Hepatocyte (in vitro differentiated cells): ENCODE measurements at regions not wholly inside any gene's neighbourhood (a gene's known extent, or its start where the extent isn't known, plus 50 kb on each side); places are given as distances from the start of the nearest gene placed in this dataset.

Source experiments
- DNase-seq: peaks from one replicate; pipeline ENCODE4 v3.0.0-alpha.2; 2016; ENCODE audit warnings: low spot score
- H2AFZ ChIP-seq: fragments of 200-600 bp; sonication (generic); 2 replicates; pipeline ENCODE4 v1.6.0; 2016; ENCODE audit warnings: antibody characterized with exemption, mild to moderate bottlenecking
- H3K27ac ChIP-seq: fragments of 200-600 bp; sonication (generic); 2 replicates; pipeline ENCODE4 v1.5.1; 2016; ENCODE audit warnings: mild to moderate bottlenecking
- H3K27me3 ChIP-seq: fragments of 200-600 bp; sonication (generic); 2 replicates; pipeline ENCODE4 v1.6.1; 2016
- H3K36me3 ChIP-seq: fragments of 200-600 bp; sonication (generic); replicated peaks from 2 replicates; pipeline ENCODE4 v1.5.1; 2016; ENCODE audit warnings: low read depth; ENCODE audit not compliant: insufficient read depth
- H3K4me1 ChIP-seq: fragments of 200-600 bp; sonication (generic); 2 replicates; pipeline ENCODE4 v1.5.1; 2016; ENCODE audit warnings: mild to moderate bottlenecking, moderate library complexity; ENCODE audit not compliant: insufficient read depth
- H3K4me2 ChIP-seq: fragments of 200-600 bp; sonication (generic); 2 replicates; pipeline ENCODE4 v1.6.0; 2016
- H3K4me3 ChIP-seq: fragments of 200-600 bp; sonication (generic); 2 replicates; pipeline ENCODE4 v1.5.1; 2016; ENCODE audit warnings: mild to moderate bottlenecking
- H3K79me2 ChIP-seq: fragments of 200-600 bp; sonication (generic); 2 replicates; pipeline ENCODE4 v1.6.0; 2017; ENCODE audit warnings: mild to moderate bottlenecking
- H3K9me2 ChIP-seq: fragments of 200-600 bp; sonication (generic); replicated peaks from 2 replicates; pipeline ENCODE4 v1.6.0; 2017; ENCODE audit warnings: mild to moderate bottlenecking; ENCODE audit not compliant: insufficient read depth
- H3K9me3 ChIP-seq: fragments of 200-600 bp; sonication (generic); 2 replicates; pipeline ENCODE4 v1.5.1; 2016; ENCODE audit warnings: low read depth, mild to moderate bottlenecking
- H4K20me1 ChIP-seq: fragments of 200-600 bp; sonication (generic); 2 replicates; pipeline ENCODE4 v1.6.0; 2016; ENCODE audit warnings: mild to moderate bottlenecking; ENCODE audit not compliant: insufficient read depth, poor library complexity, severe bottlenecking
- CTCF ChIP-seq: fragments of 200-600 bp; sonication (generic); IDR thresholded peaks from 2 replicates; pipeline ENCODE4 v1.5.1; 2016; ENCODE audit warnings: antibody characterized with exemption, mild to moderate bottlenecking; ENCODE audit not compliant: poor library complexity
- EZH2 ChIP-seq: fragments of 200-600 bp; sonication (generic); IDR thresholded peaks from 2 replicates; pipeline ENCODE4 v1.6.1; 2016; ENCODE audit warnings: antibody characterized with exemption, mild to moderate bottlenecking, borderline replicate concordance
- EZH2phosphoT487 ChIP-seq: fragments of 200-600 bp; sonication (generic); IDR thresholded peaks from one replicate; pipeline ENCODE4 v1.6.1; 2018; ENCODE audit warnings: antibody characterized with exemption, mild to moderate bottlenecking, low read depth, moderate library complexity; ENCODE audit not compliant: unreplicated experiment, severe bottlenecking
- WGBS: methylation state at CpG from one replicate; pipeline ENCODE4 v1.1.6; 2016; ENCODE audit warnings: low lambda C conversion rate; ENCODE audit errors: missing lambda C conversion rate; 5-methylcytosine and 5-hydroxymethylcytosine counted together

GRCh38 chr1:83689921-83690868 lies 308.7 kb downstream of the TTLL7 start:
- no peaks in the 10 kb centered on the region for H3K9me3 ChIP-seq
- no peaks in the 10 kb centered on the region for H3K36me3 ChIP-seq
- no peaks in the 10 kb centered on the region for H4K20me1 ChIP-seq
- no peak overlapping the region for H2AFZ ChIP-seq
- no peak for TF ChIP-seq CTCF
- no peak for TF ChIP-seq EZH2phosphoT487
- TF ChIP-seq EZH2, result no peak
- H3K79me2 ChIP-seq, result no peaks in the 10 kb centered on the region
- peaks cover 21% of the 10 kb centered on the region for H3K4me1 ChIP-seq
- 81% methylated on average over 6 of the region's 6 CpGs for WGBS
- no peak overlapping the region for H3K27ac ChIP-seq
- H3K4me3 ChIP-seq, result no peak overlapping the region
- H3K4me2 ChIP-seq, result no peak overlapping the region
- no peaks in the 10 kb centered on the region for H3K27me3 ChIP-seq
- DNase-seq, result no peak
- no peaks in the 10 kb centered on the region for H3K9me2 ChIP-seq

- no peaks in the 10 kb centered on the region for H3K4me1 ChIP-seq
- no peaks in the 10 kb centered on the region for H3K9me3 ChIP-seq
- no peak for TF ChIP-seq EZH2phosphoT487
- no peak for TF ChIP-seq EZH2
- no peak for TF ChIP-seq CTCF
- no peak overlapping the region for H3K4me3 ChIP-seq
- 98% methylated on average over 2 of the region's 2 CpGs for WGBS
- DNase-seq, result no peak
- H3K27me3 ChIP-seq, result no peaks in the 10 kb centered on the region
- no peak overlapping the region for H3K27ac ChIP-seq
- no peaks in the 10 kb centered on the region for H3K79me2 ChIP-seq
- no peak overlapping the region for H3K4me2 ChIP-seq
- H3K36me3 ChIP-seq, result no peaks in the 10 kb centered on the region
- H4K20me1 ChIP-seq, result no peaks in the 10 kb centered on the region
- no peaks in the 10 kb centered on the region for H3K9me2 ChIP-seq
- no peak overlapping the region for H2AFZ ChIP-seq
Measured at GRCh38 chr1:83682132-83682531, 316.8 kb downstream of the TTLL7 start.

GRCh38 chr1:83676106-83676505 lies 322.8 kb downstream of the TTLL7 start:
- peaks cover 12% of the 10 kb centered on the region for H3K4me1 ChIP-seq
- TF ChIP-seq EZH2phosphoT487 (no peak), EZH2 (no peak), CTCF (no peak)
- WGBS, result 95% methylated on average over 3 of the region's 3 CpGs

More at GRCh38 chr1:83676106-83676505, 322.8 kb downstream of the TTLL7 start:
- H3K9me2 ChIP-seq, result no peaks in the 10 kb centered on the region
- no peaks in the 10 kb centered on the region for H3K79me2 ChIP-seq
- DNase-seq, result no peak
- H3K9me3 ChIP-seq, result no peaks in the 10 kb centered on the region
- H4K20me1 ChIP-seq, result no peaks in the 10 kb centered on the region
- no peak overlapping the region for H3K27ac ChIP-seq
- no peak overlapping the region for H3K4me3 ChIP-seq
- H3K27me3 ChIP-seq, result no peaks in the 10 kb centered on the region
- H2AFZ ChIP-seq, result no peak overlapping the region
- H3K4me2 ChIP-seq, result no peak overlapping the region
- no peaks in the 10 kb centered on the region for H3K36me3 ChIP-seq
